ENCODE measurements at regions not wholly inside any gene's neighbourhood (a gene's known extent, or its start where the extent isn't known, plus 50 kb on each side); places are given as distances from the start of the nearest gene placed in this dataset.

- Histone ChIP-seq H3K27me3 (ENCODE audit: control insufficient read depth, extremely low read depth, insufficient read depth, low read length) (no peaks in the 10 kb centered on the region), H4K20me1 (ENCODE audit: control insufficient read depth, extremely low read depth, insufficient read depth, low read length) (no peaks in the 10 kb centered on the region), H3K9ac (ENCODE audit: control insufficient read depth, extremely low read depth, insufficient read depth, low read length) (no peak overlapping the region), H3K27ac (ENCODE audit: control insufficient read depth, insufficient read depth, low read length) (no peak overlapping the region), H3K4me2 (ENCODE audit: control insufficient read depth, extremely low read depth, insufficient read depth, low read depth, low read length) (no peak overlapping the region), H2AFZ (ENCODE audit: control insufficient read depth, low read length) (no peak overlapping the region), H3K9me1 (ENCODE audit: control insufficient read depth, extremely low read depth, insufficient read depth, low read length) (no peaks in the 10 kb centered on the region), H3K4me1 (ENCODE audit: control insufficient read depth, extremely low read depth, insufficient read depth, low read length) (no peaks in the 10 kb centered on the region), H3K36me3 (ENCODE audit: control insufficient read depth in 2 of 2, extremely low read depth in 1 of 2, insufficient read depth in 2 of 2, low read length in 2 of 2) (no peaks in the 10 kb centered on the region), H3K9me3 (ENCODE audit: control insufficient read depth, low read depth, low read length) (no peaks in the 10 kb centered on the region), H3K79me2 (ENCODE audit: control insufficient read depth, insufficient read depth, low read length) (no peaks in the 10 kb centered on the region), H3K4me3 (ENCODE audit: control insufficient read depth in 2 of 3, extremely low read depth in 1 of 3, insufficient read depth in 2 of 3, low read depth in 1 of 3, low read length in 3 of 3) (no peak overlapping the region)
- TF ChIP-seq EZH2 (IDR thresholded peaks at IDR 0.05; ENCODE audit: low read length): no peak
- no peak for TF ChIP-seq CTCF (optimal IDR thresholded peaks at IDR 0.05 in 1 of 3, IDR thresholded peaks at IDR 0.05 in 1 of 3, conservative IDR thresholded peaks at IDR 0.05 in 1 of 3; ENCODE audit: extremely low read depth in 1 of 3, insufficient read depth in 2 of 3, low read length in 3 of 3)
- FAIRE-seq (no peak), DNase-seq (ENCODE audit: low read depth, low spot score) (no peak)
- dilution Hi-C loops (cut with MboI; ENCODE audit: extremely low pct_ligation_motif_present, low sequenced_read_pairs): no loop called here
Measured at GRCh38 chr1:219833214-219833815, 95.0 kb downstream of the SLC30A10 start.

- no peak for DNase-seq (ENCODE audit: low read depth, low spot score)
- Histone ChIP-seq H3K4me1 (ENCODE audit: control insufficient read depth, extremely low read depth, insufficient read depth, low read length) (no peaks in the 10 kb centered on the region), H3K4me3 (ENCODE audit: control insufficient read depth in 2 of 3, extremely low read depth in 1 of 3, insufficient read depth in 2 of 3, low read depth in 1 of 3, low read length in 3 of 3) (no peak overlapping the region), H2AFZ (ENCODE audit: control insufficient read depth, low read length) (no peak overlapping the region), H3K9ac (ENCODE audit: control insufficient read depth, extremely low read depth, insufficient read depth, low read length) (no peak overlapping the region), H3K27ac (ENCODE audit: control insufficient read depth, insufficient read depth, low read length) (no peak overlapping the region), H3K4me2 (ENCODE audit: control insufficient read depth, extremely low read depth, insufficient read depth, low read depth, low read length) (no peak overlapping the region), H3K9me1 (ENCODE audit: control insufficient read depth, extremely low read depth, insufficient read depth, low read length) (no peaks in the 10 kb centered on the region), H3K36me3 (ENCODE audit: control insufficient read depth in 2 of 2, extremely low read depth in 1 of 2, insufficient read depth in 2 of 2, low read length in 2 of 2) (no peaks in the 10 kb centered on the region), H3K9me3 (ENCODE audit: control insufficient read depth, low read depth, low read length) (no peaks in the 10 kb centered on the region), H3K27me3 (ENCODE audit: control insufficient read depth, extremely low read depth, insufficient read depth, low read length) (no peaks in the 10 kb centered on the region), H3K79me2 (ENCODE audit: control insufficient read depth, insufficient read depth, low read length) (no peaks in the 10 kb centered on the region), H4K20me1 (ENCODE audit: control insufficient read depth, extremely low read depth, insufficient read depth, low read length) (no peaks in the 10 kb centered on the region)
- dilution Hi-C loops (cut with MboI; ENCODE audit: extremely low pct_ligation_motif_present, low sequenced_read_pairs): no loop called here
- TF ChIP-seq EZH2 (IDR thresholded peaks at IDR 0.05; ENCODE audit: low read length) (no peak), CTCF (optimal IDR thresholded peaks at IDR 0.05 in 1 of 3, IDR thresholded peaks at IDR 0.05 in 1 of 3, conservative IDR thresholded peaks at IDR 0.05 in 1 of 3; ENCODE audit: extremely low read depth in 1 of 3, insufficient read depth in 2 of 3, low read length in 3 of 3) (no peak)
- FAIRE-seq: no peak
Measured at GRCh38 chr1:219826290-219826689, 102.1 kb downstream of the SLC30A10 start.
